Hepatic stellate cell (primary cell): ENCODE measurements at regions not wholly inside any gene's neighbourhood (a gene's known extent, or its start where the extent isn't known, plus 50 kb on each side); places are given as distances from the start of the nearest gene placed in this dataset.
A peak's percentile ranks its signal among the peaks of the same experiment; 100 is the strongest.

Source experiments
- DNase-seq: peaks from one replicate; pipeline ENCODE4 v3.0.0; 2011; ENCODE audit warnings: low spot score

DNA sequence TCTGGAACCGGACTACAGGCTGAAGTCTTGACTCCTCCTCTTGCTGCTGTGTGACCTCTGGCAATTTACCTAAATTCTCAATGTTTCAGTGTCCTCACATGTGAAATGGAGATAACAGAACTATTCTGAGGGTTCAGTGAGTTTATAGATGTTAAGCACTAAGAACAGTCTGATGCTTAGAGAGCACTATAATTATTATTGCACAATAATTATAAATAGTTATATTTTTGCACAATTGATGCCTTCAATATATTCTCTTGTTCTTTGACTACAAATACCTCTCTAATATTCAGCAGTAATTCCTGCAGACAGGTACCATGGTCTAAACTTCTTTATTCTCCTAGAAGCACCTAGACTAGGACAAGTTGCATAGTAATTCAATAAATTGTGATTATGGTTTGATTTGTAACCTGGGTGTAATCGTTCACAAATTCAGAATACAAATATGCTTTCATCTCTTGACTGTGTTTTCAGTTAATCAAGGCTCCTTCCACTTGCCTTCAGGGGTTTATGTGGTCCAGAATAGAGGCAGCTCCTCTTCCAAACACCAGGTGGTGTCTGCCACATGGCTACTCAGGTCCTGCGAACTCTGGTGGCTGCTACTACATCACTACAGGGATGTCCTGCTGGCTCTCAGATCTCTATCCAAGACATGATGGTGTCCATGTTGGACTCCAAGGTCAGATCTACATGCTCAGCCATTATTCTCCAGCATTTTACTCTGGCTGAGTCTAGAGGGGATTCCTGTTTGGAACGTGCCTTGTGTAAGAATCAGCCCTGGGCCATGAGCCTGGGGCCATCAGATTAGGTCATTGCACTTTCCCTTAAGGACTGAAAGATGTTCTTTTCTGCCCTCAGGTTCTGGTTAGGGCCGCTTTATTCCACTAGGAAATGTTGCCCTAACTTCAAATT is 103.4 kb downstream of the QRFPR start:
- DNase-seq = no peak

DNA sequence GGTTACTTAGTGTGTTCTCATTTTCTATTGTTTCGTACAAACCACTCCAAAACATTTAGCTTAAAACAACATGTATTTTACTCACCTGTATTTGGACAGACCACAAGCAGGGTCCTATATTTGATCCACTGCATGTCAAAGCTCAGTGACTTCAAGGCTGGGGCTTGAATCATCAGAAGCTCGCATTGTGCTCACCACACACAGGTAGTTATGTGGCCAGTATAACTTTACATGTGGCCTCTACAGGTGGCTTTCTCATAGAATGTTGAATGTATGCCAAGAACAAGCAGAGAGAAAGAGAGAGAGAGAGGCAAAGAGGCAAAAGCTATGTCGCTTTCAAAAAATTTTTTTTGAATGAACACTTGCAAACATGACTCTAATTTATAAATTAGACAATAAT is 107.6 kb downstream of the QRFPR start:
- no peak for DNase-seq

DNA sequence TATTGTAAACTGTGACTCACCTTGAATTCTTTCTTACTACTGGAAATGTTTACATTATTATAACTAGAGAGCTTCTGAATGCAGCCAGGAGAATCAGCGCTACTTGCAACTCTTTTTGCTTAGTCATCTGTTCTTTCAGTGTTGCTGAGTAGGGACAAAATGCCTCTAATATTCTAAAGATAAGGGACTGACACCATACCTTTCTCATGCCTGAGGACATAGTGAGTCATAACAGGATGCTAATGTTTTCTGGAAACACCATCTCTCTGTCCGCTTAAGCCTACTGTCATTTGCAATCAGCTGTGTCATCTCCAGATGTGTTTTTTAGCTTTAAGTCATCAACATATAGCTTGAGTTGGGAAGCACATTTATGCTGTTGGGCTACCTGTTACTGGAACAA is 108.3 kb downstream of the QRFPR start:
- DNase-seq = no peak

DNA sequence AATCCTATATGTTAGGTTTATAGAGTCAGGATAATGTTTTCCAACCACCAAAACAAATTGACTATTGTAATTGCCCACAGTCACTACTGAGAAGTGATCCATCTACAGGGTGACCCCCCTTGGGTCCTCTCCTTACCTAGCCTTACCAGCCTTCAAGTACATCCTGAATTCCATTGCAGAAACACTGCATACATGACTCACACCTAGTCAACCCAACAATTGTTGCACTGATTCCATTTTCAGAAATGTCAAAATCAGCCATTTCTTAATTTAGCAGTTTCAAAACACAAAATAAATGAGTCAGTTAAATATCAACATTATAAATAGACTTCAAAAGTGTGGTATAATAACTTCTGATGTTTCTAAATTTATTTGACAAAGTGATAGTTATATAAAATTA is 106.3 kb upstream of the TNIP3 start:
- no peak for DNase-seq

DNA sequence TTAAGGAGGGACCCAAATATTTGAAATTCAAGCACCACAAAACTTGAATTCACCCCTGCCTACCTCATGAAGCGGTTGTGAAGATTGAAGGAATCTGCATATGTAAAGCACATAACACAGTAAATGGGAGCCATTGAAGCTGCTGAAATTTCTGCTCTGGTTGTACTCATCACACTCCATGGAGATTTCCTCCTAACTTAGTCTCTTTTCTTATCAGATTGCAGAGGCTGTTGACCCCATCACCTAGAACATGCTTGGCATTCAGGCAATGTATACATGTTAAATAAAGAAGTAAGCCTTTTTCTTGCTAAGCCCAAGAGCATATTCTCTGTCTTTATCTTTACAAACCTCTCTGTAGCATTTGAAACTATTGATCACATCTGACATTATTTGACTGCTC is 104.9 kb upstream of the TNIP3 start:
- DNase-seq = no peak

DNA sequence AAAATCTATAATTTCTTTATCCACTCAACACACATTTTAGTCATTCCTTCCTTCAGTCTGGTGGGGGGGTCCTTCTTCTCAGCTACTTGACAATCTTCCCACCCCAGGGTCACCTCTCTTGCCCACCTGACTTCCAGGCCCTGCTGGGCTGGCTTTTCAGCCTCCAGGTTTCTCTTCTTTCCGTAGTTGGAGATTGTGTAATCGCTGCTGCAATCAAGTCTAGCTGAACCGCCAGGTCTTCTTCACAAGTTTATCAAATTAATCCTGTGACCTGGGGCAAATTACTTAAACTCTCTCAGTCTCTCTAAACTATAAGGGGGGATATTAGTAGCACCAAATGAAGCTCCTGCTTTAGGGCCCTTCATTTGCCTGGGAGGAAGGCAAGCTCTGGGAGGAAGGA is 102.9 kb upstream of the TNIP3 start:
- DNase-seq = no peak

DNA sequence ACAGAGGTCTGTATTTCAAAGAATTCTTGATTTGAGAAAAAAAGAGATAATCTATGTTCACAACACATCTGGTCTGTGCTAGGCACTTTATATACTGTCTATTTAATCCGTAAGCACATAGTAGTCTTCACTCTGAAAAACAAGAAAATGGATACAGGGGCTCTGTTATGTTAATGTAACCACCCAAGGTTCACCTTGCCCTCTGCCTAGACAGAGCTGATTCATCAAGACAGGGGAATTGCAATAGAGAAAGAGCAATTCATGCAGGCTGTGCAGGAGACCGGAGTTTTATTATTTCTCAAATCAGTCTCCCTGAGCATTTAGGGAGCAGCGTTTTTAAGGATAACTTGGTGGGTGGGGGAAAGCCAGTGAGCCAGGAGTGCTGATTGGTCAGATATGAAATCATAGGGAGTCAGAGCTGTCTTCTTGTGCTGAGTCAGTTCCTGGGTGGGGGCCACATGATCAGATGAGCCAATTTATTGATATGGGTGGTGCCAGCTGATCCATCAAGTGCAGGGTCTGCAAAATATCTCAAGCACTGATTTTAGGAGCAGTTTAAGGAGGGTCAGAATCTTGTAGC is 92.9 kb upstream of the TNIP3 start:
- no peak for DNase-seq

DNA sequence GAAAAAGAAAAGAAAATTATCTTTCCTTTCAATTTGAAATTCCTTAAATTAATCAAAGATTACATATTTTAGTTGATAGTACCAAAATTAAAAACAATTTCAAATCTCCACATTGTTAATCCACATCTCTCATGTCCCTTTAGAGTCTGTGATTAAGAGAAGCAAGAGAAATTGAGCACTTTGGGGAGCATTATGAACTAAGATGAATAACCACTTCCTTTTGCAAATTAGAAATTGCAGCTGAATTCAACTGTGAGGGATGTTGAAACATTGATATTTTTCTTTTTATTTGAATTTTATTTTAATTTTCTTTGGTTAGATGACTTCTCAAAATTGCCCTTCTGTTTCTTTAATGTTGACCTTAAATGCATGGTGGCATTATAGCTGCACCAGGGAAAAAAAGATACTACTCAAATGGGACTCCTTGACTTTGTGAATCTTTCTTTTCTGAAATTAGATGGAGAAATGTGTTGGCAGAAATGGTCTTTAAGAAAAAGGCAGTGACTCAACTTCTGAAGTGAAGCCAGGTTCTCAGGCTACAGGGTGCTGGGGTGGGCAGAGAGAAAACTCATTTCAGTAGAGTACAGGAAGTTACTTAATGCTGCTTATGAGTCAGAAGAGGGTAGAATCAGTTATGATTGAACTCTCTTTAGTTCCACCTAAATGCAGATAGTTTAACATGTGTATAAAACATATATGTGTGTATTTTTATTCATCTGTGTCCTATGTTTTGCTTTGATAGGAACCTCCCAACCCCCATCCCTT is 92.0 kb upstream of the TNIP3 start:
- no peak for DNase-seq

DNA sequence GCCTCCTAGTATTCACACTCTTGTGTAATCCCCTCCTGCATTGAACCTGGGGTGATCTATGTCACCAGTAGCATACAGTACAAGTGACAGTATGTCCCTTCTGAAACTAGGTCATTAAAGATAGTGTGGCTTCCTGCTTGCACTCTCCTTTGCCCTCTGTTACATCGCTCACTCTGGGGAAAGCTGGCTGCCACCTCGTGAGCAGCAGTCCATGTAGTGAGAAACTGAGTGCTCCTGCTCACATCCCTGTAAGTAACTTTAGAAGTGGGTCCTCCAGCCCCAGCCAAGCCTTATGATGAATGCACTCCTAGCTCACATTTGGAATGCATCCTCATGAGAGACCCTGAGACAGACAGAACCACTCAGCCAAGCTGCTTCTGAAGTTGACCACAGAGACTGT is 89.8 kb upstream of the TNIP3 start:
- DNase-seq = no peak

DNA sequence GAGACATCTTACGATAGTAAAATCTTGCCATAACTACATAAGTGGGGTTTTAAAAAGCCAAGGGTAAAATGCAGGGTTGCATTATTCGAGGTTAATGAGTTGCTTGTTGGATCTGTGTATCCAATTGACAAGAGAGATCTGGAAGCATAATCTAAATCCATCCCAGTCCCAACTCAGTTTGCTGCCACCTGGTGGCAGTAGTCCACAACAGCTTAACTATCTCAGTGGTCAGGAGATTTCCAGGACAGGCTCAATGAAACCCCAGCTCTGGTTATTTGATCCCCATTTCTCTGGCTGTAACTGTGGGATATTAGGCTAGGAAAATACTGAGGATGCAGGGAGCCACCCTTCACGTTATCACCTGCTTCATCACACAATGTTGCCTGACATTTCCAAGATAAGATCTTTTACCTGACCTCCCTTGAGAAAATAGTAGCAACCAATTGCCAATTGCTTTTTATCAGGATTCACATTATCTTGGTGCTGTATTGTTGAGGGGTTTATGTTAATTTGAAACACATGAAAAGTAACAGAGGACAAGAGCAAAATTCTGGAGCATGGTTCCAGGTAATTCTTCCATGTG is 88.2 kb upstream of the TNIP3 start:
- DNase-seq = peak; percentile 51

DNA sequence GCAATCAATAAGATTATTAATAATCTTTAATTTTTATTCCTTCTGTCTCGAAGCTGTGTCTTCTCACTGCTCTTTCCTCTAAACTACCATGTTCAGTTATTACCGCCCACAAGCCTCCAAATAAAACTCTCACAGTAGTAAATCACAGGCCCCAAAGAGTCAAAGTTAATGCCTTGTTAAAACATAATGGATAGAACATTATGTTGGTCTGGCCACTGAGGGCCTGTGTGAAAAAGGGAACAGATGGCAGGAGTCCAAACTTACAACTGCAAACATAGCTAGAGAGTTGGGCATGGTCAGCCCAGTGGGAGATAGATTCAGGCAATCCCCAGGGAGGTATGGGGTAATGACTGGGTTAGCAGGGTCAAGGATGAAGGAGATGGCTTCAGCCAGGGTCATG is 84.6 kb upstream of the TNIP3 start:
- no peak for DNase-seq

DNA sequence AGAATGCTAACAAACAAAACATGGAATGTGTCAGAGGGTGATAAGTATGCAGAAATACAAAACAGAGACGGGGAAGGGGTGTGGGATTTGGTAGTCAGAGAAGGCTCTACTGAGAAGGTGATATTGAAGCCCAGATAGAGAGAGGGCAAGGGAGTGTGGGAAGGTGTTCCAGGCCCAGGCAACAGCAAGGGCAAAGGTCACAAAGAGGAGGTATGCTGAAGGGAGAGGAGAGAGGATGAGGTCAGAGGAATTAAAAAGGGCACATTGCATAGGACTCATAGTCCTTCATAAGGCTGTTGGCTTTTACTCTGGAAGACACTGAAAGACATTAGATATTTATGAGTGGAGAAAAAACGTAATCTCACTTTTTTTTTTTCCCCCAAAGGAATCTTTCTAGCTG is 82.6 kb upstream of the TNIP3 start:
- no peak for DNase-seq

DNA sequence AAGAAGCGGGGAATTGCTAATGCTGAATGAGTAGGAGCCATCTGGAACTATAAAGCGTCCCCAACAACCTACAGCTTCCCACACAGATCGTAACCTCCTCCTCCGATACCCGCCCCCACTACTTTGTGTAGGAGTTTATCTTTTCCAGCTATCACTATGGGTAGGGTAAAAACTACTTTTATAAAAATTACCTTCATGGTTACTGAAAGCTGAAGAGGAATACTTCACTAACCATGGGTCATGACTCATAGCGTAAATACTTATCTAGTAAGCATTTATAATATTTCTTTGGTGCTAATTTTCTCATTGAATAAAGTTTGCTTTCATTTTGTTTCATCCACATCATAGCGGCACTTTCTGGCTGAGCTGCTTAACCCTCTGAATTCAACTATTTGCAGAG is 79.4 kb upstream of the TNIP3 start:
- DNase-seq = no peak

DNA sequence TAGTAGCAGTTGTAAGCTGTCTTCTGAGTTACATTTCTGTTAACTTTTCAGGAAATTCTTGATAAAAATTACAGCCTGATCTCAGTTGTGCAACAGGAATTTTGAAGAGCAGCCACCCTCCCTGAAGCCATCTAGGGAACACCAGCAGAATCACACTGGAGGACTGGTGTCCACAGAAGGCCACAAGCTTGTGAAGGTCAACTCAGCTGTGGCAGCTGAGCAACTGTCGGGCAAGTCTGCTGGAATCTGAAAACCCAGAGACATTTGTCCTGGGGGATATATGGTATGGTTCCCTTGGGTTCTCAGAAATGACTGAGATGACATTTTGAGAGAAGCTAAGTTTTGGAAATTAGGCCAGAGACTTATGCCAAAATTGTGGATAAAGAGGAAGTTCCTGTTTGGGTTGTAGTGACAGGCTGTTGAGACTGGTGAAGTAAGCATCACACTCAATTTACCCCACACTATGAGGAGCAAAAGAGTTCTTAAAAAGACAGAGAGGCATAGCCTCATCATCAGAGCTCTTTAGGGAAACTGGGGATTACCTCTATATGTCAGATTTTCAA is 78.1 kb upstream of the TNIP3 start:
- DNase-seq = no peak

DNA sequence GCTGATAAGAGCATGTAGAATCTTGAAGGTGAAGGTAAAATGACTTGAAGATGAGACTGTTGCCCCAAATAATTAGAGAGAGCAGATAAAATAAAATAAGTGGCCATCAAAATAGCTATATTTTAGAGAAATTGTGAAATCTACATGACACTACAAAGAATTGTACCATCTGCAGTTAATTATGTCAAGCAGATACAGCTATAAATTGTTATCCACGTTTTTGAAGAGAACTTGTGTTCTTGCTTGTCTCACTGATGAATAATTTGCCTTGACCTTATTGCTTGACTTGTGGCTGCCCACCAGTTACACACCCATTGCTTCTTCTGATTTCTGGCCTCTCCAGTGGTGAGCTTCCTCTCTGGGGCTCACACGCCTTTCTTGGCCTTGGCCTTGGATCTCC is 75.8 kb upstream of the TNIP3 start:
- DNase-seq = no peak

DNA sequence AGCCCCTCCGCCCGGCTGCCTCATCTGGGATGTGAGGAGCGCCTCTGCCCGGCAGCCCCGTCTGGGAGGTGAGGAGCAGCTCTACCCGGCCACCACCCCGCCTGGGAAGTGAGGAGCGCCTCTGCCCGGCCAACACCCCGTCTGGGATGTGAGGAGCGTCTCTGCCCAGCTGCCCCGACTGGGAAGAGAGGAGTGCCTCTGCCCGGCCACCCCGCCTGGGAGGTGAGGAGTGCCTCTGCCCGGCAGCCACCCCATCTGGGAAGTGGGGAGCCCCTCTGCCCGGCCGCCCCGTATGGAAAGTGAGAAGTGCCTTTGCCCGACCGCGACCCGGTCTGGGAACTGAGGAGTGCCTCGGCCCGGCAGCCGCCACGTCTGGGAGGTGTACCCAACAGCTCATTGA is 74.3 kb upstream of the TNIP3 start:
- DNase-seq = no peak

DNA sequence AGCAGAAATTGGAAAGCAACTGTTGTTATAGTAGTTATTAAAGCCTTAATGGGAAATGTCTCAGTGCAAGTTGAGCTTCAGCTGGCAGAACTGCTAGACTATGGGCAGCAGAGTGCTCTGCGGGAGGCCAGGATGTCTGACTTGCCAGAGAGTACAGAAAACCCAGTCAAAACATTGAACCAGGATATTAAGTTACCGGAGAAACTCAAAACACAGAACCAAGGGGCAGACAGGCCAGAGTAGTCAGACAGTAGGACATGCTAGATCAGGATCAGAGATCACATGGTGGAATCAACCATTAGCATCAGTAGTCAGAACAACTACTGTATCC is 72.9 kb upstream of the TNIP3 start:
- no peak for DNase-seq

DNA sequence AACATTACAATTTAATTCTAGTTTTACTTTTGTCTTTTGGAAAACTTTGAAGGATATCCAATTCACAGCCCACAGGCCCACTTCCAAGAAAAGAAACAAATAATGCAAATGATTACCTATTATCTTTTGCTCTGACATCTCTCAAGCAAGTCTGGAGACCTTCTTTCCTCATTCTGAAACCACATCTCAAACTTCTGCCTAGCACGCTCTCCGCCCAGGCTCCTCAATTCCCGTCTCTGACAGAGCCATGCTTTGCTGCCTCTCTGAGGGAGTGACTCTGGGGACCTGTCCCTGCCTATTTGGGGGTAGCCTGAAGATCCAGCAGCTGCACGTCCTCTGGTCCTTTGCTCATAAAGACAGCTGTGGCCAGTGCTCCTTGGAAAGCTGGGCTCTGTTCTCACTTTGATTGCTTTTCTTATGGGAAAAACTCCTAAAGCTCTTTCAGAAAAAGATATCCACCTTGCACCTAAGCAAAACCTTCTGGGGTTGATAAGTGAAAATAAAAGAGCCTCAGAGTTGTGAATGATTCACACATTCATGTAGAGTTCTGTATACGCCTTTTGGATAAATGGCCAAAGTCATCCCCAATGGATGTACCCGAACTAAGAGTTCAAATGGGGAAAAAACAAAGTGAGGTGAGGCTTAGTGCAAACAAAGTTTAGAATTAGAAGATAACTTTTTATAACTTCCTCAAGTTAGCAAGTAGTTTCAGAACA is 72.4 kb upstream of the TNIP3 start:
- no peak for DNase-seq

DNA sequence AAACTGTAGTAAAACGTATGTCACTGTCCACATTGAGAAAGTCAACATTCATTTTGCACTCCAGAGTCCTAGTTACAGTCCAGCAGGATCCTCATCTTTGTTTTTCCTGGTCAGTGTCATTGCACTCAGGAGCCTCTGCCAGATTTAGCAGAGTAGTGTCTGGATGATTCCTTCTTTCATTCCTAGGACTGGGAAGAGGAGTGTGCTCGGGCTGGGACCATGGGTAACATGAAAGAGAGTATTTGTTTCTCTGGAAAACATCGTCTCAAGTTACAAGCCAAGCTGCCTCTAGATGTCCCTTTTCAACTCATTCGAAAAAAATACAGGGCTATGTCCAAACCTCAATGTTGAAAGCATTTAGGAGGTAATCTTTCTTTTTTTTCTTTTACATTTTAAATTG is 69.9 kb upstream of the TNIP3 start:
- no peak for DNase-seq

DNA sequence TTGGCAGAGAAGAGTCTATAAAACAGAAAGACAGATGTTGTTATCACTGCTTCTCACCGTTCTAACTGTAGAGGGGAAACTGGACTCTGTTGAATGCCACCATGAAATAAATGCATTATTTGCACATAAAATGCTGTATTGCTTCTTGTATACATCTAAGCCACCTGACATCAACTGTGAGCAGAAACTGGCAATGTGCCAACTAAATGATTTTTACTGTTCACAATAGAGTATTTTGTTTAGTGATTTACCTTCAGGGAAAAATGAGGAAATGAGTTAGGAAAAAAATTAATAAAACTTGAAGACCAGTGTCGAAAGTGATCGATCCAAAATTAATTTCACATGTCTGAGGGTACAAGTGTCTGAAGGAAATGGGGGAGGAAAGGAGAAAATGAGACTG is 65.9 kb upstream of the TNIP3 start:
- DNase-seq = no peak

DNA sequence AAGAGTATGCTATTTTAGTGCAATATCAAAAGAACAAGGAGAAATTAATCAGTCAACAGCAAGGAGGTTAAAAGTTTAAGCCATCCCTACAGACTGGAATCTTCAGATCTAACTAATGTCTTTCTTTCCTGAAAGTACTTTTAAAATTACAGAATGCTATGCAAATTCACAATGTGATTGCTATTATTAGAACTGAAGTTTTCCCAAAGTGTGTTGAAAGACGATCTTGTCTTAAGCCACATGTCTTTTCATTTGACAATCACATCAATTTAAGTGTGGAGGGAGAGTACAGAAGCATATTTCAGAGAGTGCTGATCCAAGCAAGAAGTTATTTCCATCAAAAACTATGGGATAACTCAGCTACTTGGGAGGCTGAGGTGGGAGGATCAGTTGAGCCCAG is 64.7 kb upstream of the TNIP3 start:
- no peak for DNase-seq

DNA sequence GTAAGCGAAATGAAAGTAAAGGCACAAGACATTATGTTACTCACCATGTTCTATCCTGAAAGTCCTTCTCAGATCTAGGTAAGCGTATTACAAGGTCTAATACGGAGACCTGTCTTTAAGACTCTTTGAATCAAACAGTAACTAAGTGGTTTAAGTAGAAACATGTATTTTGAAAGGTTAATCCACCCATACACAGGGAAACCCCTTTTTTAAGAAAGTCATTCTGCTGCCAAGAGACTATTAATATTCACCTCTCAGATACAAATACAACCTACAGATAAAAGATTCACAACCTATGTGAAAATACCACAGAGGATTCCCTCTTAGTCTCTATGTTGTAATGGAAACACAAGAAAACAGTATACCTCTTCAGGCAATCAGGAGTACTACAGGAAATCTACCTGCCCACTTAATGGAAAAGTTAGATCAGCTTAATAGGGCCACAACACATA is 63.2 kb upstream of the TNIP3 start:
- DNase-seq = no peak
